BJ (cell line): ENCODE measurements at regions not wholly inside any gene's neighbourhood (a gene's known extent, or its start where the extent isn't known, plus 50 kb on each side); places are given as distances from the start of the nearest gene placed in this dataset.
A peak's percentile ranks its signal among the peaks of the same experiment; 100 is the strongest.

Experiments
- CTCF ChIA-PET: fragments of 350-600 bp; formaldehyde crosslinking; extraction: SDS; loops from one replicate; lab custom pipeline; 2021; ENCODE audit warnings: antibody characterized with exemption, inconsistent platforms; lab: Yijun Ruan, JAX
- POLR2A ChIA-PET: fragments of 300-600 bp; sonication (Branson Sonifier 250); formaldehyde crosslinking; extraction: SDS; loops from one replicate; lab custom pipeline; 2021; ENCODE audit warnings: antibody characterized with exemption; lab: Charles Lee
- DNase-seq: peaks from one replicate; pipeline ENCODE4 v3.0.0-alpha.2; 2011; ENCODE audit warnings: low read depth
- H3K27me3 ChIP-seq: 2 replicates; pipeline ENCODE4 v1.6.0; 2011; ENCODE audit warnings: low read length; ENCODE audit not compliant: control insufficient read depth, insufficient read depth
- H3K36me3 ChIP-seq: 2 replicates; pipeline ENCODE4 v1.5.1; 2011; ENCODE audit warnings: low read length; ENCODE audit not compliant: control insufficient read depth, insufficient read depth
- H3K4me3 ChIP-seq: 2 replicates; pipeline ENCODE4 v1.5.1; 2011; ENCODE audit warnings: low read depth, mild to moderate bottlenecking, control low read depth, low read length
- TF ChIP-seq, protein P1 (sequence below): IDR thresholded peaks from 2 replicates; pipeline ENCODE4 v1.5.1; 2011; ENCODE audit warnings: low read depth, mild to moderate bottlenecking, control low read depth, inconsistent platforms, low read length, moderate library complexity; ENCODE audit not compliant: insufficient read depth

DNA sequence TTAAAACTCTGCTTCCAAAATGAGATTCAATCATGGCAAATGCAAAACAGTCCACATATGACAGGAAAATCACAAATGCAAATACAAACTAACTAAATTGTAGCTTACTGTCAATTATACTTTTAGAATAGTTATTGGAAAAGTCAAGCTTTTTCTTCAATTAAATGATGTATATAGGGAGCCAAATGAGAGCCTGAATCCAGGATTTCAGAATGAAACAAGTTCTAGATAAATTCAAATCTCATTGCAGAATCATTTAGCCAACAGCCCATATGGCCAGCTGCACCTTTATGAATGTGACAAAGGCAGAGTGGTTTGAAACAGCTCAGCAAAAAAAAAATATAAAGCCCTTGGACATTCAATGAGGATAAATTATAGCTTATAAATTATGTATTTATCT, 82.2 kb upstream of the SCIN start:
- TF ChIP-seq, protein P1, sequence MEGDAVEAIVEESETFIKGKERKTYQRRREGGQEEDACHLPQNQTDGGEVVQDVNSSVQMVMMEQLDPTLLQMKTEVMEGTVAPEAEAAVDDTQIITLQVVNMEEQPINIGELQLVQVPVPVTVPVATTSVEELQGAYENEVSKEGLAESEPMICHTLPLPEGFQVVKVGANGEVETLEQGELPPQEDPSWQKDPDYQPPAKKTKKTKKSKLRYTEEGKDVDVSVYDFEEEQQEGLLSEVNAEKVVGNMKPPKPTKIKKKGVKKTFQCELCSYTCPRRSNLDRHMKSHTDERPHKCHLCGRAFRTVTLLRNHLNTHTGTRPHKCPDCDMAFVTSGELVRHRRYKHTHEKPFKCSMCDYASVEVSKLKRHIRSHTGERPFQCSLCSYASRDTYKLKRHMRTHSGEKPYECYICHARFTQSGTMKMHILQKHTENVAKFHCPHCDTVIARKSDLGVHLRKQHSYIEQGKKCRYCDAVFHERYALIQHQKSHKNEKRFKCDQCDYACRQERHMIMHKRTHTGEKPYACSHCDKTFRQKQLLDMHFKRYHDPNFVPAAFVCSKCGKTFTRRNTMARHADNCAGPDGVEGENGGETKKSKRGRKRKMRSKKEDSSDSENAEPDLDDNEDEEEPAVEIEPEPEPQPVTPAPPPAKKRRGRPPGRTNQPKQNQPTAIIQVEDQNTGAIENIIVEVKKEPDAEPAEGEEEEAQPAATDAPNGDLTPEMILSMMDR = no peak
- Histone ChIP-seq H3K36me3 (no peaks in the 10 kb centered on the region), H3K4me3 (no peak overlapping the region), H3K27me3 (no peaks in the 10 kb centered on the region)
- POLR2A ChIA-PET = no interaction called here
- CTCF ChIA-PET = interaction anchor here (0.6 to 1.3 kb wide), 3 partner anchors 29 to 506 kb away, joined by 3 to 4 read pairs (median 3); no protein-coding TSS in a partner anchor
- DNase-seq = no peak

DNA sequence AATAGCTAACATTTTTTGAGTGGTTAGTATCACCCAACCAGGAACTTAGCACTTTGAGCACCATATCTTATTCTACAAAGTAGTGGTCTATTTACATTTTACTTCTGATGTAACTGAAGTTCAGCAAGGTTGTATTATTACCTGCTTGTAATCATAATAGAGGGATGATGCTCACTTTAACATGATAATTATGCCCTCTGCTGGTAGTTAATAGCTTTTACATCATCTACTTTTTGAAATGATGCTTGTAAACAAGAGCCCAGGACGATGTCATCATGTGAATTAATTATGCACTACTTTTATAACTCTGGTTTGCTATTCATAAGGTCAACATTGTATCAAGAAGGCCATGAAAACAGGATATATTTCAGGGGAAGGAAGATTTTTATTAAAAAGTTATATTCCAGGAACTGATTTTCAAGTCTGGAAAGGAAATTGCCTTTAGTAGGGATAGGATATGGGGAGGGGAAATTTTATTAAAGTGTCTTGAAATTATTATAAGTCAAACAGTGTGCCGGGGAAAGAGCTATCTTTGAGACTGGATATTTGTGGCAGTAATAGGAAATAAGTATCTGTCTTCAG, 80.3 kb upstream of the SCIN start:
- no peak overlapping the region for H3K4me3 ChIP-seq
- ChIA-PET CTCF (interaction anchor here (0.7 to 2.3 kb wide), 8 partner anchors 15 to 101 kb away, joined by 3 to 30 read pairs (median 7); no protein-coding TSS in a partner anchor), POLR2A (no interaction called here)
- TF ChIP-seq, protein P1 = peak; percentile 43
- no peak for DNase-seq
- no peaks in the 10 kb centered on the region for H3K27me3 ChIP-seq
- H3K36me3 ChIP-seq = no peaks in the 10 kb centered on the region

DNA sequence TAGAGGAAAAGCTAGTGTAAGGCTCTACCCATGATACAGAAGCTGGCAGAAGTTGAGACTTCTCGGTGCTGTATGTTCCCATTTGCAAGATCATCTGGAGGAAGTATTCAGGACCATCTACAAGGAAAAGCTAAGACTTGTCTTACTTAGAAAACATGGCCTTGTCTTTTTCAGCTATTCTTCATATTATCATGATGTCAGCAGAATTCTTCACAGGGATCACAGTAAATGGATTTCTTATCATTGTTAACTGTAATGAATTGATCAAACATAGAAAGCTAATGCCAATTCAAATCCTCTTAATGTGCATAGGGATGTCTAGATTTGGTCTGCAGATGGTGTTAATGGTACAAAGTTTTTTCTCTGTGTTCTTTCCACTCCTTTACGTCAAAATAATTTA, 79.6 kb upstream of the SCIN start:
- no peak overlapping the region for H3K4me3 ChIP-seq
- DNase-seq = no peak
- no peaks in the 10 kb centered on the region for H3K27me3 ChIP-seq
- ChIA-PET POLR2A (no interaction called here), CTCF (interaction anchor here (1.0 to 2.3 kb wide), 6 partner anchors 16 to 102 kb away, joined by 3 to 30 read pairs (median 6); no protein-coding TSS in a partner anchor)
- TF ChIP-seq, protein P1 = no peak
- no peaks in the 10 kb centered on the region for H3K36me3 ChIP-seq

DNA sequence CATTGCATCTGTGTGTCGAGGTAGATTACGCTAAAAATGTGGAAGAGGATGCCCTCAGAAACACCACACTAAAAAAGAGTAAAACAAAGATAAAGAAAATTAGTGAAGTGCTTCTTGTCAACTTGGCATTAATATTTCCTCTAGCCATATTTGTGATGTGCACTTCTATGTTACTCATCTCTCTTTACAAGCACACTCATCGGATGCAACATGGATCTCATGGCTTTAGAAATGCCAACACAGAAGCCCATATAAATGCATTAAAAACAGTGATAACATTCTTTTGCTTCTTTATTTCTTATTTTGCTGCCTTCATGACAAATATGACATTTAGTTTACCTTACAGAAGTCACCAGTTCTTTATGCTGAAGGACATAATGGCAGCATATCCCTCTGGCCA, 79.0 kb upstream of the SCIN start:
- Histone ChIP-seq H3K27me3 (no peaks in the 10 kb centered on the region), H3K4me3 (no peak overlapping the region), H3K36me3 (no peaks in the 10 kb centered on the region)
- CTCF ChIA-PET = interaction anchor here (1.0 to 2.3 kb wide), 3 partner anchors 17 to 40 kb away, joined by 3 to 30 read pairs (median 9); no protein-coding TSS in a partner anchor
- no peak for DNase-seq
- TF ChIP-seq, protein P1 = no peak
- POLR2A ChIA-PET = no interaction called here

DNA sequence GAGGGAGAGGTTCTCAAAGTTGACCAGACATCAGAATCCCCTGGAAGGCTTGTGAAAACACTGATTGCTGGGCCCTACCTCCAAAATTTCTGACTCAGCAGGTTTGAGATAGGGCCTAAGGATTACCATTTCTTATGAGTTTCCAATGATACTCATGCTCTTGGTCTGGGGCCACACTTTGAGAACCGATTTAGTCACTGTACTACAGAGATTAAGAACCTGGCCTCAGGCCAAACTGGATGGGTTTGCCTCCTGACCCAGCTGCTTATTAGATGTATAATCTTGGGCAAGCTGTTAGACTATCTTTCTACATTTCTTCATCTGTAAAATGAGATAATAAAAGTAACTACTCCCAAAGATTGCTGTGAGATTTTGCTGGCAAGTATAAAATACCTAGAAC, 77.1 kb upstream of the SCIN start:
- ChIA-PET POLR2A (no interaction called here), CTCF (interaction anchor here (2.6 kb wide), 1 partner anchor 35 kb away, joined by 13 read pairs; no protein-coding TSS in a partner anchor)
- no peaks in the 10 kb centered on the region for H3K36me3 ChIP-seq
- no peaks in the 10 kb centered on the region for H3K27me3 ChIP-seq
- TF ChIP-seq, protein P1 = no peak
- no peak overlapping the region for H3K4me3 ChIP-seq
- no peak for DNase-seq
